NCI-H1930 (cell line): ENCODE measurements at regions not wholly inside any gene's neighbourhood (a gene's known extent, or its start where the extent isn't known, plus 50 kb on each side); places are given as distances from the start of the nearest gene placed in this dataset.
"Not testable (repeated sequence)": the region's sequence is repeated elsewhere in the genome, so short reads cannot be mapped to it uniquely, and the experiment has no call there.

Experiments used
- DNase-seq, 2 experiments: peaks; one replicate each; lab custom pipeline; 2025; lab: John Stamatoyannopoulos, UW

DNA sequence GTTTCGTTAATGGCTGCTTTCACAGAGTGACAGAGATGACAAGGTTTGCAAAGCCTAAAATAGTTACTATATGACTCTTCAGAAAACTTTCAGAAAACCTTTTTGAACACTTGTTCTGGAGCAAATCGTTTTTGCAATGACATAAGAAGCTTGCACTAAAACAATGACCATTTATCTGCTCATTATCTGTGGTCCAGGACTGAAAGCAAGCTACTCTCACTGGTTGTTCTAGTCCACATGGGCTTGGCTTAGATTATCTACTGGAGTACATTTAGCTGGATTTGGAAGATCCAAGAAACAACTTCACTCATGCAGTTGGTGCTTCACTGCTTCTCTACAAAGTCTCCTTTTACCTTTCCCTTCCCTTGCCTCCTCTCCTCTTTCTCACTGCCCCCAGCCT lies 1836.4 kb upstream of the AGA start:
- no peak for DNase-seq

- DNase-seq, result no peak
Observed at GRCh38 chr4:179285696-179286095, 1843.5 kb upstream of the AGA start.

GRCh38 chr4:179291657-179292056 lies 1849.4 kb upstream of the AGA start:
- DNase-seq, result no peak

GRCh38 chr4:179292468-179292867 lies 1850.2 kb upstream of the AGA start:
- no peak for DNase-seq

DNA sequence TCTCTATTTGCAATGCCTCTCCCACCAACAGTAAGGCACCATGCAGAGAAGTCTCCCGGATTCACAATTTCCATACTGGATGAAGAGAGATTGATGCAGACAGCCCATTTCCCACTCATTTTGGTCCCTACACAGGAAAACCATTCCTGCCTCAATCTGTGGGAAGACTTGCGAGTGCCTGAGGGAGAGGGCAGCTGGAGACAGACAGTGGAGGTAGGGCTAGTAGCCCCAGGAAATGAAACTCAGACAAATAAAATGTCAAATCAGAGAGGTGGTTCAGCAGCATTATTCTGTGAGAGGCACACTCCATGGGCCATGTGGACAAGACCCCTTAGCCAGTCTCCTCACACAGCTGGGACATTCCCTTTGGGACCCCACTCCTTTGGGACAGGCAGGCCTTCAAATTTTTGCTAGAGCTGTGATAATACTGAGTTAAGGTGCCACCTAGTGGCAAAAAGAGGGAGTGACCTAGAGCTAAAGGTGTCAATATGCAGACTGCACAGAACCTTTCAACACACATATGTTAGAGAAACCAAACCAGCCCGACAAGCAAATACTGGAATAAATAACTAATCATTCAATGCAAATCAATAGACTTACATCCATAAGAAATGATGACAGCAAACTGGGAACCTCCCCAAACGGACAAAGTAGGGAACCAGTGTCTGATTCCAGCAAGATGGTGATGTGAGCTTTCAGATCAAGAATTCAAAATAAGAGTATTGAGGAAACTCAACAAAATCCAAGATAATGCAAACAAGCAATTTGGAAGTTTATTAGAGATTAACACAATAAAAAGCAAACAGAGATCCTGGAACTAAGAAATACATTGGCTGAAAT lies 1865.3 kb upstream of the AGA start:
- DNase-seq, result no peak

DNA sequence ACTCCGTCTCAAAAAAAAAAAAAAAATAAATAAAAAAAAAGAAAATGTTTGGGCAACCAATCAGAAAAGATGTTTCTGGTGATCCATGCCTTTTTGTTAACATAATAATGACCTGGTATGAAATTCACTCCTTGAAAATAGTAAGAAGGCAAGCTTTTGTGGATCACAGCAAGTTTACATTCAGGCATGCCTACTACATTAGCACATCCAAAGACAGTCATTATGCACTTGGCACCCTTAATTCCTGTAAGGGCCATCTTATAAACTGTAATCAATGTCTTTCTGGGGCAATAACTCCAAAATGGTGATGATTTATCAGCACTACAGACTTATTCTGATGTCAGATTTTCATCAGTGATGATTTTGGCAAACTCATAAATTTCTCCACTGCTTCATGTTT lies 1871.6 kb upstream of the AGA start:
- DNase-seq, result no peak

GRCh38 chr4:179325181-179325580 lies 1882.9 kb upstream of the AGA start:
- DNase-seq, result no peak

GRCh38 chr4:179328627-179329026 lies 1886.4 kb upstream of the AGA start:
- DNase-seq, result no peak

- DNase-seq, result no peak
Observed at GRCh38 chr4:179331362-179331761, 1889.1 kb upstream of the AGA start.

- DNase-seq, result no peak
Observed at GRCh38 chr4:179344861-179345260, 1902.6 kb upstream of the AGA start.

DNA sequence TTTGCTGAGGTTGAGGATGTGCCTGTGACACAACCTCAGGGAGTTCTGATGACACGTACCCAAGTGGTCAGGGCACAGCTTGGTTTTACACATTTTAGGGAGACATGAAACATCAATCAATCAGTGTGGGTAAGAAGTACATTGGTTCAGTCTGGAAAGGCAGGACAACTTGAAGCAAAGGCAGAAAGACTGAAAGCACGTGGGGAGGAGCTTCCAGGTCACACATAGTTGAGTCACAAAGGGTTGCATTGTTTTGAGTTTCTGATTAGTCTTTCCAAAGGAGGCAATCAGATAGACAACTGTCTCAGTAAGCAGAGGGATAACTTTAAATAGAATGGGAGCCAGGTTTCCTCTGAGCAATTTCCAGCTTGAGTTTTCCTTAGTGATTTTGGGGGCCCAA lies 1910.0 kb upstream of the AGA start:
- no peak for DNase-seq

DNA sequence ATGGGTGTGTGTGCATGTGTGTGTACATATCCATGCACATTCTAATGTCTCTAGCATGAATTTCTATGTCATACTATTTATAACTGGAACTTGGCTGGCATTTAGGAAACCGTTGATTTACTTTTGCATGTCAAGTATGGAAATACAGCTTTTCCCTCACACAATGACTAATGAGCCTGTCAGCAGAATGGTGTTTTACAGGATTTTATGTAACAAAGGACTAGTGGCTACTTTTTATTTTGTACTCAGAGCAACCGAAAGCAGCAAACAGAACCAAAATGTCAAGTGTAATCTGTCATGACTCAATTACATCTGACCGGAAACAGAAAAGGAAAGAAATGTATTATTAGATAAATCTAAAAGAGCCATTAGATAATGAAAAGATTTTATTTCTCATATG lies 1911.5 kb upstream of the AGA start:
- no peak for DNase-seq

GRCh38 chr4:179361978-179362486 lies 1919.8 kb upstream of the AGA start:
- no peak for DNase-seq

DNA sequence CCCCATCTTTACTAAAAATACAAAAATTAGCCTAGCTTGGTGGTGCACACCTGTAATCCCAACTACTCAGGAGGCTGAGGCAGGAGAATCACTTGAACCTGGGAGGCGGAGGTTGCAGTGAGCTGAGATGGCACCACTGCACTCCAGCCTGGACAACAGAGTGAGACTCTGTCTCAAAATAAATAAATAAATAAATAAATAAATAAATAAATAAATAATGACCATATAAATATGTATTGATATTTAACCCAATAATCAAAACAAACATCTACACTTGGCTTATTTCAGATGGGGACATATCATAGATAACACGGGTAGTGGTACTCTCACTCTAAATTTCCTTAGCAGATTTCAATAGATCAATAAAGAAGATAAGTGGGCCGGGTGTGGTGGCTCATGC lies 1923.7 kb upstream of the AGA start:
- DNase-seq, result not testable (repeated sequence)

DNA sequence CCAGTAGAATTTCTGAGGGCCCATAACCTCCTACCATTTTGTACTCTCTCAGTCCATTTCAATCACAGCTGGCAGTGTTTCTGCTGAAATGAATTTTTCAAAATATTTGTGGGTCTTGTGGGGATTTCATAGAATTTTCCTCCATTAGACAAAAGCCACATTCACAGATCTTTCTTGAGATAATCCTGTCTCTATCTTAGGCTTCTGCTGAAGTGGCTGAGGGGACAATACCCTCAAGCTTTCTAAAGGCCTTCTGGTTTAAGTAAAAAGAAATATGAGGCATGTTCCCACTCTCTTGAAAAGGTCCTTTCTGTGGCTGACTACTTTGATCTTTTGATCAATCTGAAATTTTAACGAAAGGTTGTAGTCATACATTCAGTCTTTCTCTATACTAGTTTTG lies 1930.0 kb upstream of the AGA start:
- DNase-seq, result no peak

GRCh38 chr4:179372746-179373145 lies 1930.5 kb upstream of the AGA start:
- DNase-seq, result no peak

GRCh38 chr4:179378847-179379246 lies 1936.6 kb upstream of the AGA start:
- not testable (repeated sequence) for DNase-seq

DNA sequence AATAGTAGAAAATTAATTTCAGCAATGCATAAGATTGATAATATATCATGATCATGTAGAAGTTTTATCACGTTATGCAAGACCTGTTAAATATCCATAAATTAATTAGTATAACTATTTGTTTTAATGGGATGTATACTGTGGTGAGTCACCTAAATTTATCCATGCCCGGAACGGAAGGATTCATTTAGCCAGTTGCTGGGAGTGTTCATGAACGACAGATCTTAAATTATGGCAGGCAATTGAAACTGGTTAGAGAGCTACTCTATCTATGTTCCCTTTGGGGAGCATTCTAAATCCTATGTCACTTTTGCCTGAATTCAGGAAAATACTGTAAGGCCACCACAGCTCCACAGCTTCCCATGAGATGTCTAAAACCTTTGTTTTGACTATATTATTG lies 1950.5 kb upstream of the AGA start:
- DNase-seq, result no peak

DNA sequence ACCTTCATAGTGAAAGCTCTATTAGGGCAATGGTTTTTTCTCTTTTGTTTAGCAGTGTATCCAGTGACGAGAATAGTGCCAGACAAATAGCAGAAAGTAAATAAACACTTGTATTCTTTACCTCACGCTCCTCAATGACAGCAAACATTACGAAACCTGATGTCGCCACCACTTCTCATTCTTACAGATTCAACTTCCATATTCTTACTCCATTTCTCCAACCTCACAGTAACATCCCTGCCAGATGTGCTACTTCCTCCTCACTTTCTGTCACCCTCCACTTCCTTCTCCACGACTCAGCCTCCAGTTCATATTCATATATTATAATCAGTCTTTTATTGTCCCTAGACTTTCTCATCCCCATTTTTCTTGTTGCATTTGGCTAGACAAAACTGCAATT lies 1956.2 kb upstream of the AGA start:
- no peak for DNase-seq

- no peak for DNase-seq
Observed at GRCh38 chr4:179399054-179399782, 1957.0 kb upstream of the AGA start.

DNA sequence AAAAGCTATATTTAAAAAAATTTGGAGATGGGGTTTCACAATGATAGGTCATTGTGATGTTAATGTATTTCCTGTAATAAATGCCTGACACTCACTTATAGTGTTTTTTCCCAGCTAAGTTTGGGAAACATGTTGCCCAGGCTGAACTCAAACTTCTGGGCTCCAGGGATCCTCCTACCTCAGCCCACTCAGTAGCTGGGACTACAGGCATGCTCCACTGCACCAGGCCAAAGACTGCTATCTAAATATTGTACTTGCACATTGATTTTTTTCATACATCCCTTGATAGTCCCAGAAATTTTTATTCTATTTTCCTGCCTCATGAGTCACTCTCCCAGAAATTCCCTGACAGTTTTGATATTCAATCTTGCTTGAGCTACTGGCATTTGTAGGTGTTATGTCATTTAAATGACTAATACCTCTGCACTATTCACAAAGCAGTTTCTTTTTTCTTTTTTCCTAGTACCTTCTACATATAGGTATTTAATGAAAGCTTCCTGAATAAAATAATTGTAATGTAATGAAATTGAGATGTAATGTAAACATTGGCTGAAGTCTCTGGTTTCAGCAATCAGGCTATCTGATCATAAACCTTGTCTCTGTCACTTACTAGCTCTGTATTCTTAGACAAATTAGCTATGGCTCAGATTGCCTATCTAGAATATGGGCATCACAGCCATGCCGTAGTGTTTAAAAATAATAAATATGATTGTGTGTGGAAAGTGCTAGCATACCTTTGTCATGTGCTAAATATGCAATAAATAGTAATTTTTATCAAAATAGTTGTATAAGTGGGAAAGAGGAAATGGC lies 1973.0 kb upstream of the AGA start:
- no peak for DNase-seq

- DNase-seq, result no peak
Observed at GRCh38 chr4:179415847-179416223, 1973.6 kb upstream of the AGA start.

GRCh38 chr4:179417357-179417756 lies 1975.1 kb upstream of the AGA start:
- DNase-seq, result no peak
